Choroid plexus epithelial cell (primary cell): ENCODE measurements at regions not wholly inside any gene's neighbourhood (a gene's known extent, or its start where the extent isn't known, plus 50 kb on each side); places are given as distances from the start of the nearest gene placed in this dataset.

Experiments
- DNase-seq: peaks from one replicate; pipeline ENCODE4 v3.0.0-alpha.2; 2010; ENCODE audit warnings: low read depth
- H3K4me3 ChIP-seq: 2 replicates; pipeline ENCODE4 v1.5.1; 2011; ENCODE audit warnings: low read depth, mild to moderate bottlenecking, control low read depth, low read length, moderate library complexity
- CTCF ChIP-seq: conservative IDR thresholded peaks from 2 replicates; pipeline ENCODE4 v1.5.1; 2011; ENCODE audit warnings: low read depth, mild to moderate bottlenecking, control low read depth, inconsistent platforms, low read length, moderate library complexity

DNA sequence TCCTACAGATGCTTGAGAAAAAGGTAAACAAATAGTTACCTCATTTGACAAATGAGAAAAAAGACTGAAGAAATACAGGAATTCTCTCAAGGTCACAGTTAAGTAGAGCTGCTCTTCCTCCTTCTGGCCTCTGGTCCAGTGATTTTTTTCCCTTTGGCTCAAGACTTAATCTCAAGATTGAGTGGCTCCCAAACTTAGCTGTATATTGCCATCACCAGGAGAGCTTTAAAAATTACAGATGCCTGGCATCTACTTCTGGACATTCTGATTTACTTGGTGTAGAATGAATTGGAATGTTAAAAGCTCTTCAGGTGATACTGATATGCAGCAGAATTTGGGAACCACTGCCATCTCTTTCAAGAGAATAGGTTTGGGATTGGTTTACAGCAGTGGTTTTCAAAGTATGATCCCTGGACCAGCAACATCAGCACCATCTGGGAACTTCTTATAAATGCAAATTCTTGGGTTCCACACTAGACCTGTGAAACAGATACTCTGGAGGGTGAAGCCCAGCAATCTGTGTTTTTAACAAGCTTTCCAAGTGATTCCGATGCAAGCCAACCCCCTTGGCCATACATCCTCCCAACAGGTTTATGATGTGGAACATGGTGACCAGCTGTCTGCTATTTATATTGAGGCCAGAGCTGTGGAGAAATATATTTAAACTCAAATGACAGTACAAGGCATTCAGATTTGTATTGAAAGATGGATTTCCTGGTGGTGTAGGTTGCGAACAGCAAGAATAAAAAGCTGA is 333.0 kb upstream of the RARB start:
- TF ChIP-seq CTCF = peak; percentile 16
- DNase-seq = peak; percentile 35
- no peak overlapping the region for H3K4me3 ChIP-seq

- no peak for DNase-seq
- no peak overlapping the region for H3K4me3 ChIP-seq
- TF ChIP-seq CTCF = no peak
Observed at GRCh38 chr3:25096536-25096935, 331.5 kb upstream of the RARB start.

DNA sequence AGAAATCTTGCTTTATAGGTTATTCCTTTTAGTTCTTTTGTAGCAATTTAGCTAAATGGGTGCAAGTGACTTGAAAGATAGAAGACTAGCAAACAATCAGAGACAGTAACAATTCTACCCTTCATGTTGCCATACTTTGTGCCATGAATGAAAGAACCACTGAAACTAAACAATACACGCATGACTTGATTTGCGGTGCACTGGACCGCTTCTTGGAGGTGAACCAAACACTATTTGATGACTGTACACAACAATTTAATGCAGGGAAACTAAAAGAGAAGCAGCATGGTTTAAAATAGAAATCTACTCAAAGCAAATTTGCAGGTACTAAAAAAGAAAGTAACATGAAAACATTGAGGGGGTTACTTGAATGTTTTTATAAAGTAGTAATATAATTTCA is 331.0 kb upstream of the RARB start:
- no peak for DNase-seq
- TF ChIP-seq CTCF = no peak

GRCh38 chr3:25099666-25100065 is 328.4 kb upstream of the RARB start:
- no peak overlapping the region for H3K4me3 ChIP-seq
- TF ChIP-seq CTCF = no peak
- no peak for DNase-seq

More for the DNA sequence above, 331.0 kb upstream of the RARB start:
- H3K4me3 ChIP-seq = no peak overlapping the region

- DNase-seq = peak; percentile 5
- no peak for TF ChIP-seq CTCF
- no peak overlapping the region for H3K4me3 ChIP-seq
Observed at GRCh38 chr3:25103391-25103790, 324.7 kb upstream of the RARB start.

- no peak for DNase-seq
- TF ChIP-seq CTCF = no peak
- no peak overlapping the region for H3K4me3 ChIP-seq
Observed at GRCh38 chr3:25107918-25108617, 320.0 kb upstream of the RARB start.
